Tibial nerve (tissue), 3 donors: ENCODE measurements at regions not wholly inside any gene's neighbourhood (a gene's known extent, or its start where the extent isn't known, plus 50 kb on each side); places are given as distances from the start of the nearest gene placed in this dataset.

Source experiments
- CTCF ChIP-seq, 5 experiments: fragments of 200-600 bp in 3 of 5; fragments of 450-650 bp in 2 of 5; sonication (generic) in 3 of 5; IDR thresholded peaks; one replicate each; pipeline ENCODE4 v1.5.1; 2016 to 2019; ENCODE audit warnings: antibody characterized with exemption in 5 of 5, mild to moderate bottlenecking in 3 of 5, moderate library complexity in 2 of 5
- POLR2A ChIP-seq, 2 donors: fragments of 450-650 bp; IDR thresholded peaks; one replicate each; pipeline ENCODE4 v1.6.1; 2017; ENCODE audit warnings: antibody characterized with exemption in 2 of 2, mild to moderate bottlenecking in 2 of 2, moderate library complexity in 2 of 2

- TF ChIP-seq CTCF (IDR thresholded peaks at IDR 0.05) (no peak), POLR2A (IDR thresholded peaks at IDR 0.05) (no peak)
Measured at GRCh38 chr5:72661405-72661804, 154.2 kb upstream of the ZNF366 start.
